ENCODE measurements at regions not wholly inside any gene's neighbourhood (a gene's known extent, or its start where the extent isn't known, plus 50 kb on each side); places are given as distances from the start of the nearest gene placed in this dataset.
A peak's percentile ranks its signal among the peaks of the same experiment; 100 is the strongest.

DNA sequence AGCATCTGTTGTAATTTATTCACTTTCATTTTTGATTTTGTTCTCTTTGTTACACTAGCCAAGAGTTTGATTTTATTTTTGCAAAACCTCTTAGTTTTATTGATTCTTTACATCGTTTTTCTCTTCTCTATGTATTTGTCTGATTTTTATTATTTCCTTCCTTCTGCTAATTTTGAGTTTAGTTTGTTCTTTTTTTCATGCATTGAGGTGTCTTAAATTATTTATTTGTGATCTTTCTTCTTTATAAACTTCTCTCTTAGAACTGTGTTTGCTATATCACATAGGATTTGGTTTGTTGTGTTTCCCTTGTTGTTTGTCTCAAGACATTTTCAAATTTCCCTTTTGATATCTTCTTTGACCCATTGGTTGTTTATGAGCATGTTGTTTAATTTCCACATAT is 51.7 kb upstream of the NFKBIA start:
- Histone ChIP-seq H4K91ac (ENCODE audit: low read depth, low read length, poor library complexity) (no peak overlapping the region), H2AK5ac (ENCODE audit: low read depth, low read length) (no peak overlapping the region)
- WGBS, 2 donors (ENCODE audit: extremely low coverage in 2 of 2, insufficient read length in 2 of 2, insufficient replicate concordance in 1 of 2): no CpG with 5 or more reads among the region's 1 CpG

GRCh38 chr14:35458442-35458841 is 53.9 kb upstream of the NFKBIA start:
- H3K4me3 ChIP-seq (ENCODE audit: low read length in 2 of 2): no peak overlapping the region
- no CpG with 5 or more reads among the region's 1 CpG for WGBS, 2 donors (ENCODE audit: extremely low coverage in 2 of 2, insufficient read length in 2 of 2, insufficient replicate concordance in 1 of 2)
- H3K27ac ChIP-seq (replicated peaks; ENCODE audit: low read length): no peak overlapping the region
- no peak overlapping the region for H3K18ac ChIP-seq (ENCODE audit: low read length)
- H3K4ac ChIP-seq (ENCODE audit: low read length): no peak overlapping the region
- H3K36me3 ChIP-seq (replicated peaks in 1 of 2; ENCODE audit: control insufficient read depth in 2 of 2, insufficient read depth in 2 of 2, low read length in 2 of 2): no peaks in the 10 kb centered on the region
- no peaks in the 10 kb centered on the region for H3K27me3 ChIP-seq (ENCODE audit: control insufficient read depth in 3 of 3, insufficient read depth in 3 of 3, low read depth in 1 of 3, low read length in 3 of 3)
- peak overlapping the region; percentile 4 for H3K23ac ChIP-seq (ENCODE audit: low read depth, low read length, poor library complexity)
- H4K8ac ChIP-seq (ENCODE audit: low read depth, low read length): no peak overlapping the region
- no peak overlapping the region for H2BK120ac ChIP-seq (ENCODE audit: low read depth, low read length)
- no peaks in the 10 kb centered on the region for H3K4me1 ChIP-seq (ENCODE audit: control insufficient read depth in 2 of 2, insufficient read depth in 1 of 2, low read depth in 1 of 2, low read length in 2 of 2)
- H2BK5ac ChIP-seq (ENCODE audit: low read length): no peak overlapping the region
- no peak overlapping the region for H2AFZ ChIP-seq (ENCODE audit: low read length)
- no peak overlapping the region for H3K9ac ChIP-seq (ENCODE audit: low read depth, low read length, poor library complexity)
- H2BK15ac ChIP-seq (ENCODE audit: low read length): no peak overlapping the region
- H2AK5ac ChIP-seq (ENCODE audit: low read depth, low read length): no peak overlapping the region
- no peak overlapping the region for H4K91ac ChIP-seq (ENCODE audit: low read depth, low read length, poor library complexity)
- H3K14ac ChIP-seq (ENCODE audit: low read length): no peak overlapping the region
- peaks cover 4 to 6% of the 10 kb centered on the region in 2 donors for H3K9me3 ChIP-seq (replicated peaks in 1 of 2; ENCODE audit: control insufficient read depth in 2 of 2, insufficient read depth in 1 of 2, low read depth in 1 of 2, low read length in 2 of 2)
- no peaks in the 10 kb centered on the region for H3K79me1 ChIP-seq (ENCODE audit: low read depth, low read length)
- no peak overlapping the region for H2BK12ac ChIP-seq (ENCODE audit: low read length)
- DNase-seq (ENCODE audit: low spot score): no peak
- H3K4me2 ChIP-seq (ENCODE audit: insufficient read depth, low read length, poor library complexity, severe bottlenecking): no peak overlapping the region

More for the DNA sequence above, 51.7 kb upstream of the NFKBIA start:
- Histone ChIP-seq H2BK5ac (ENCODE audit: low read length) (no peak overlapping the region), H4K8ac (ENCODE audit: low read depth, low read length) (no peak overlapping the region), H2AFZ (ENCODE audit: low read length) (no peak overlapping the region), H3K79me1 (ENCODE audit: low read depth, low read length) (no peaks in the 10 kb centered on the region), H3K9me3 (replicated peaks in 1 of 2; ENCODE audit: control insufficient read depth in 2 of 2, insufficient read depth in 1 of 2, low read depth in 1 of 2, low read length in 2 of 2) (peaks cover 4 to 6% of the 10 kb centered on the region in 2 donors), H3K4me1 (ENCODE audit: control insufficient read depth in 2 of 2, insufficient read depth in 1 of 2, low read depth in 1 of 2, low read length in 2 of 2) (no peaks in the 10 kb centered on the region), H3K4me3 (ENCODE audit: low read length in 2 of 2) (no peak overlapping the region), H2BK15ac (ENCODE audit: low read length) (no peak overlapping the region), H3K14ac (ENCODE audit: low read length) (no peak overlapping the region), H3K27ac (replicated peaks; ENCODE audit: low read length) (no peak overlapping the region), H3K27me3 (ENCODE audit: control insufficient read depth in 3 of 3, insufficient read depth in 3 of 3, low read depth in 1 of 3, low read length in 3 of 3) (no peaks in the 10 kb centered on the region), H3K9ac (ENCODE audit: low read depth, low read length, poor library complexity) (no peak overlapping the region), H2BK120ac (ENCODE audit: low read depth, low read length) (no peak overlapping the region), H3K4ac (ENCODE audit: low read length) (no peak overlapping the region), H3K23ac (ENCODE audit: low read depth, low read length, poor library complexity) (no peak overlapping the region), H3K18ac (ENCODE audit: low read length) (no peak overlapping the region), H2BK12ac (ENCODE audit: low read length) (no peak overlapping the region), H3K4me2 (ENCODE audit: insufficient read depth, low read length, poor library complexity, severe bottlenecking) (no peak overlapping the region), H3K36me3 (replicated peaks in 1 of 2; ENCODE audit: control insufficient read depth in 2 of 2, insufficient read depth in 2 of 2, low read length in 2 of 2) (no peaks in the 10 kb centered on the region)
- no peak for DNase-seq (ENCODE audit: low spot score)

GRCh38 chr14:35459776-35460175 is 55.2 kb upstream of the NFKBIA start:
- Histone ChIP-seq H3K4ac (ENCODE audit: low read length) (no peak overlapping the region), H2BK15ac (ENCODE audit: low read length) (no peak overlapping the region), H3K18ac (ENCODE audit: low read length) (no peak overlapping the region), H4K91ac (ENCODE audit: low read depth, low read length, poor library complexity) (no peak overlapping the region), H2BK12ac (ENCODE audit: low read length) (no peak overlapping the region), H3K9ac (ENCODE audit: low read depth, low read length, poor library complexity) (no peak overlapping the region), H3K27me3 (ENCODE audit: control insufficient read depth in 3 of 3, insufficient read depth in 3 of 3, low read depth in 1 of 3, low read length in 3 of 3) (no peaks in the 10 kb centered on the region), H3K14ac (ENCODE audit: low read length) (no peak overlapping the region), H3K23ac (ENCODE audit: low read depth, low read length, poor library complexity) (no peak overlapping the region), H4K8ac (ENCODE audit: low read depth, low read length) (no peak overlapping the region), H3K9me3 (replicated peaks in 1 of 2; ENCODE audit: control insufficient read depth in 2 of 2, insufficient read depth in 1 of 2, low read depth in 1 of 2, low read length in 2 of 2) (peaks cover 4 to 6% of the 10 kb centered on the region in 2 donors), H3K4me3 (ENCODE audit: low read length in 2 of 2) (no peak overlapping the region), H2BK5ac (ENCODE audit: low read length) (no peak overlapping the region), H2BK120ac (ENCODE audit: low read depth, low read length) (no peak overlapping the region), H3K4me1 (ENCODE audit: control insufficient read depth in 2 of 2, insufficient read depth in 1 of 2, low read depth in 1 of 2, low read length in 2 of 2) (no peaks in the 10 kb centered on the region), H3K4me2 (ENCODE audit: insufficient read depth, low read length, poor library complexity, severe bottlenecking) (no peak overlapping the region), H3K27ac (replicated peaks; ENCODE audit: low read length) (no peak overlapping the region), H2AFZ (ENCODE audit: low read length) (no peak overlapping the region), H2AK5ac (ENCODE audit: low read depth, low read length) (no peak overlapping the region), H3K36me3 (replicated peaks in 1 of 2; ENCODE audit: control insufficient read depth in 2 of 2, insufficient read depth in 2 of 2, low read length in 2 of 2) (no peaks in the 10 kb centered on the region), H3K79me1 (ENCODE audit: low read depth, low read length) (no peaks in the 10 kb centered on the region)
- DNase-seq (ENCODE audit: low spot score): no peak
- WGBS, 2 donors (ENCODE audit: extremely low coverage in 2 of 2, insufficient read length in 2 of 2, insufficient replicate concordance in 1 of 2): no CpG with 5 or more reads among the region's 3 CpGs

DNA sequence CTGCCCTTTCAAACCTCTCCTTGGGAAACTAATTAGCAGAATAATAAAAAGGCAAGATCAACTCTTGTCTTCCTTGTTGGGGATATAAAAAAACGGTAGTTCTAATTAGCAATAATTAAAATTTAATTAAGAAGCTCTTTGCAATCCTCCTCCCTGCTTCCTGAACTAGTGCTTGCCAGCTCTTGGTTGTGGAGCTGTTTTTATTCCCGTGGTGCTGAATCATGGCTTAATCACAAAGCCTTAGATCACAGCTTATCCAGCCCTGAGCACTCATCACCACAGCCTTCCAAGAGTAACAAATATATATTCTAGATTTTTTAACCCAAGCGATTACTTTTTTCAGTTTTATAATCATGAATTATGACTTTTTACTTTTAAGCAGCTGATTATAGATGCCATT is 63.2 kb upstream of the INSM2 start:
- Histone ChIP-seq H2AFZ (ENCODE audit: low read length) (no peak overlapping the region), H3K18ac (ENCODE audit: low read length) (no peak overlapping the region), H3K9me3 (replicated peaks in 1 of 2; ENCODE audit: control insufficient read depth in 2 of 2, insufficient read depth in 1 of 2, low read depth in 1 of 2, low read length in 2 of 2) (no peaks in the 10 kb centered on the region), H2BK12ac (ENCODE audit: low read length) (no peak overlapping the region), H3K14ac (ENCODE audit: low read length) (no peak overlapping the region), H3K9ac (ENCODE audit: low read depth, low read length, poor library complexity) (no peak overlapping the region), H3K79me1 (ENCODE audit: low read depth, low read length) (no peaks in the 10 kb centered on the region), H4K8ac (ENCODE audit: low read depth, low read length) (no peak overlapping the region), H3K4me3 (ENCODE audit: low read length in 2 of 2) (no peak overlapping the region), H3K4ac (ENCODE audit: low read length) (no peak overlapping the region), H2AK5ac (ENCODE audit: low read depth, low read length) (no peak overlapping the region), H3K27ac (replicated peaks; ENCODE audit: low read length) (no peak overlapping the region), H4K91ac (ENCODE audit: low read depth, low read length, poor library complexity) (no peak overlapping the region), H2BK120ac (ENCODE audit: low read depth, low read length) (no peak overlapping the region), H3K36me3 (replicated peaks in 1 of 2; ENCODE audit: control insufficient read depth in 2 of 2, insufficient read depth in 2 of 2, low read length in 2 of 2) (no peaks in the 10 kb centered on the region), H2BK5ac (ENCODE audit: low read length) (no peak overlapping the region), H3K27me3 (ENCODE audit: control insufficient read depth in 3 of 3, insufficient read depth in 3 of 3, low read depth in 1 of 3, low read length in 3 of 3) (peaks cover 0 to 5% (median 0%) of the 10 kb centered on the region in 3 experiments), H3K23ac (ENCODE audit: low read depth, low read length, poor library complexity) (no peak overlapping the region), H3K4me1 (ENCODE audit: control insufficient read depth in 2 of 2, insufficient read depth in 1 of 2, low read depth in 1 of 2, low read length in 2 of 2) (no peaks in the 10 kb centered on the region), H2BK15ac (ENCODE audit: low read length) (no peak overlapping the region), H3K4me2 (ENCODE audit: insufficient read depth, low read length, poor library complexity, severe bottlenecking) (no peak overlapping the region)
- WGBS, 2 donors (ENCODE audit: extremely low coverage in 2 of 2, insufficient read length in 2 of 2, insufficient replicate concordance in 1 of 2): no CpG with 5 or more reads among the region's 3 CpGs
- peak; percentile 26 for DNase-seq (ENCODE audit: low spot score)

Measured in neuronal stem cell (in vitro differentiated cells).